Breast epithelium (tissue), 3 donors: ENCODE measurements at regions not wholly inside any gene's neighbourhood (a gene's known extent, or its start where the extent isn't known, plus 50 kb on each side); places are given as distances from the start of the nearest gene placed in this dataset.

Experiments used
- POLR2A ChIP-seq: fragments of 450-650 bp; IDR thresholded peaks from one replicate; pipeline ENCODE4 v1.6.1; 2016; ENCODE audit warnings: antibody characterized with exemption, mild to moderate bottlenecking, moderate library complexity
- TF ChIP-seq, protein P1 (sequence below), 3 donors: fragments of 450-650 bp; IDR thresholded peaks; one replicate each; pipeline ENCODE4 v1.5.1; 2016 to 2017; ENCODE audit warnings: antibody characterized with exemption in 3 of 3, mild to moderate bottlenecking in 3 of 3, moderate library complexity in 3 of 3

GRCh38 chr3:30282154-30282696 lies 324.2 kb upstream of the TGFBR2 start:
- TF ChIP-seq, protein P1, sequence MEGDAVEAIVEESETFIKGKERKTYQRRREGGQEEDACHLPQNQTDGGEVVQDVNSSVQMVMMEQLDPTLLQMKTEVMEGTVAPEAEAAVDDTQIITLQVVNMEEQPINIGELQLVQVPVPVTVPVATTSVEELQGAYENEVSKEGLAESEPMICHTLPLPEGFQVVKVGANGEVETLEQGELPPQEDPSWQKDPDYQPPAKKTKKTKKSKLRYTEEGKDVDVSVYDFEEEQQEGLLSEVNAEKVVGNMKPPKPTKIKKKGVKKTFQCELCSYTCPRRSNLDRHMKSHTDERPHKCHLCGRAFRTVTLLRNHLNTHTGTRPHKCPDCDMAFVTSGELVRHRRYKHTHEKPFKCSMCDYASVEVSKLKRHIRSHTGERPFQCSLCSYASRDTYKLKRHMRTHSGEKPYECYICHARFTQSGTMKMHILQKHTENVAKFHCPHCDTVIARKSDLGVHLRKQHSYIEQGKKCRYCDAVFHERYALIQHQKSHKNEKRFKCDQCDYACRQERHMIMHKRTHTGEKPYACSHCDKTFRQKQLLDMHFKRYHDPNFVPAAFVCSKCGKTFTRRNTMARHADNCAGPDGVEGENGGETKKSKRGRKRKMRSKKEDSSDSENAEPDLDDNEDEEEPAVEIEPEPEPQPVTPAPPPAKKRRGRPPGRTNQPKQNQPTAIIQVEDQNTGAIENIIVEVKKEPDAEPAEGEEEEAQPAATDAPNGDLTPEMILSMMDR (IDR thresholded peaks at IDR 0.05): no peak
- TF ChIP-seq POLR2A: no peak
